ENCODE measurements at regions not wholly inside any gene's neighbourhood (a gene's known extent, or its start where the extent isn't known, plus 50 kb on each side); places are given as distances from the start of the nearest gene placed in this dataset.

DNA sequence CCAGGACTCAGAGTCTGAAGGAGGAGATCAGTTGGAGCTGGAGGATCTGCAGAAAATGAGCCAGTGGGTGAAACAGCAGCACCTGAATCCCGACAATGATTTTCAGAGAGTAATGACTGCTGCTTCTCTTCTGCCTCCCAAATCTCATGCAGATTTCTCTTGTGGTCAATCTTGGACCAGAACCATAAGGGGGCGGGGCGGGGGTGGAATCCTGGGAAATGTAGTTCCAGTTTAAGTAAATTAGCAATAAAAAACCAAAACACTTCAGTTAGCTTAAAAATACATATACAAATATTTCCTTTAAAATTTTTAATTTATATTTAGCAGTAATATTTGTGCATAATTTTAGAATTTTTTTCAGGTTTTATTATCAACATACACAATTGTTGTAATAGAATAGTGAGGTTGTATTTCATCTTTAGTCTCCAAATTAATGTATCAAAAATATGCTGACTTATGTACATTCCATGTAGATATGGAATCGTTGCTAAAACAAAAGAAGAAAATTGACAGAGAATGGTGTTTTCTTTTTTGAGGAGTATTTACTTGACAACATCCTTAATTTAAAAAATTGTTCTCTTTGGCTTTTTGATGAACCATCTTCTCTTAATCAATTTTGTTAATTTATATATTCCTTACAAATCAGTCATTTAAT, 223.5 kb upstream of the SYT10 start:
- Histone ChIP-seq H3K36me3 (ENCODE audit: insufficient read depth) (no peaks in the 10 kb centered on the region), H3K9me2 (ENCODE audit: insufficient read depth) (no peaks in the 10 kb centered on the region), H3K27ac (ENCODE audit: low read depth) (no peak overlapping the region), H3K4me1 (ENCODE audit: insufficient read depth) (peaks cover 11% of the 10 kb centered on the region; the same call in 1 of the 2 replicates), H3K79me2 (replicated peaks; ENCODE audit: insufficient read depth) (no peaks in the 10 kb centered on the region), H2AFZ (no peak overlapping the region), H3K27me3 (ENCODE audit: insufficient read depth) (no peaks in the 10 kb centered on the region), H4K20me1 (replicated peaks; ENCODE audit: insufficient read depth) (no peaks in the 10 kb centered on the region), H3F3A (replicated peaks; ENCODE audit: low read depth) (no peaks in the 10 kb centered on the region), H3K4me2 (no peak overlapping the region), H3K4me3 (no peak overlapping the region)
- Mint-ChIP-seq H3K4me3 (no peak overlapping the region), H3K27me3 (ENCODE audit: insufficient read depth, low read depth, poor library complexity) (peaks cover 2% of the 10 kb centered on the region), H3K4me1 (peaks cover 15% of the 10 kb centered on the region), H3K27ac (no peak overlapping the region), H3K9me3 (no peaks in the 10 kb centered on the region; the same call in 2 of the 3 replicates), H3K36me3 (ENCODE audit: low read depth) (peaks cover 7% of the 10 kb centered on the region; the same call in 1 of the 3 replicates)
- TF ChIP-seq ZNF331 (CRISPR knock-in tag; IDR thresholded peaks at IDR 0.05; ENCODE audit: low read depth) (no peak), ZNF114 (CRISPR knock-in tag; IDR thresholded peaks at IDR 0.05) (no peak), POLR2AphosphoS5 (IDR thresholded peaks at IDR 0.05; ENCODE audit: low read depth) (no peak), EZH2 (IDR thresholded peaks at IDR 0.05; ENCODE audit: low read depth, unreplicated experiment) (no peak), REST (IDR thresholded peaks at IDR 0.05; ENCODE audit: unreplicated experiment) (no peak), NANOG (IDR thresholded peaks at IDR 0.05; ENCODE audit: borderline replicate concordance) (no peak)
- peak; percentile 43 for DNase-seq (ENCODE audit: low spot score)
- ATAC-seq = no peak

DNA sequence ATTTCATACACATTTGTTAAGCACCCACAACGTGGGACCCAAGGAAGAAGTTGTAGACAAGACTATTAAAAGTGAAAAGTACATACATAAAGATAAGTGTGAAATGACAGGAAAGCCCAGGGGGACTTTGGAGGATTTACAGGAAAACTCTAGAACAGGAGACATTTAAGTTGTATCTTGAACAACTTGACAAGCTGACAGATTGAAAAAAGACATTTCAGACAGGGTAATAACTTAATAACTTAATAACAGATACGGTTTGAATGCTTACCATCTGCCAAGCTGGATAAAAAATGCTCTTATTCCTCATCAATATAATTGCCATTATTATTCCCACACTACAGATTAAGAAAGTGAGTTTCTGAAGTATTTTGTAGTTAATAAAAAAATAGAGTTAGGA, 229.7 kb upstream of the SYT10 start:
- no peak overlapping the region for H3K27ac Mint-ChIP-seq
- H3K36me3 Mint-ChIP-seq (ENCODE audit: low read depth) = 0 out of 3 replicates have a peak, but pooled peaks cover 5% of the 10 kb centered on the region
- DNase-seq (ENCODE audit: low spot score) (no peak), ATAC-seq (no peak)
- H3K4me2 ChIP-seq = no peak overlapping the region
- H3K9me3 Mint-ChIP-seq = peaks cover 3% of the 10 kb centered on the region; the same call in 1 of the 3 replicates
- no peaks in the 10 kb centered on the region for H3K36me3 ChIP-seq (ENCODE audit: insufficient read depth)
- no peak overlapping the region for H2AFZ ChIP-seq
- no peaks in the 10 kb centered on the region for H3K79me2 ChIP-seq (replicated peaks; ENCODE audit: insufficient read depth)
- H4K20me1 ChIP-seq (replicated peaks; ENCODE audit: insufficient read depth) = no peaks in the 10 kb centered on the region
- H3K4me3 Mint-ChIP-seq = no peak overlapping the region
- H3K4me1 ChIP-seq (ENCODE audit: insufficient read depth) = peaks cover 31% of the 10 kb centered on the region; the same call in 1 of the 2 replicates
- no peak overlapping the region for H3K4me3 ChIP-seq
- no peaks in the 10 kb centered on the region for H3K27me3 ChIP-seq (ENCODE audit: insufficient read depth)
- no peaks in the 10 kb centered on the region for H3F3A ChIP-seq (replicated peaks; ENCODE audit: low read depth)
- TF ChIP-seq, protein P1, sequence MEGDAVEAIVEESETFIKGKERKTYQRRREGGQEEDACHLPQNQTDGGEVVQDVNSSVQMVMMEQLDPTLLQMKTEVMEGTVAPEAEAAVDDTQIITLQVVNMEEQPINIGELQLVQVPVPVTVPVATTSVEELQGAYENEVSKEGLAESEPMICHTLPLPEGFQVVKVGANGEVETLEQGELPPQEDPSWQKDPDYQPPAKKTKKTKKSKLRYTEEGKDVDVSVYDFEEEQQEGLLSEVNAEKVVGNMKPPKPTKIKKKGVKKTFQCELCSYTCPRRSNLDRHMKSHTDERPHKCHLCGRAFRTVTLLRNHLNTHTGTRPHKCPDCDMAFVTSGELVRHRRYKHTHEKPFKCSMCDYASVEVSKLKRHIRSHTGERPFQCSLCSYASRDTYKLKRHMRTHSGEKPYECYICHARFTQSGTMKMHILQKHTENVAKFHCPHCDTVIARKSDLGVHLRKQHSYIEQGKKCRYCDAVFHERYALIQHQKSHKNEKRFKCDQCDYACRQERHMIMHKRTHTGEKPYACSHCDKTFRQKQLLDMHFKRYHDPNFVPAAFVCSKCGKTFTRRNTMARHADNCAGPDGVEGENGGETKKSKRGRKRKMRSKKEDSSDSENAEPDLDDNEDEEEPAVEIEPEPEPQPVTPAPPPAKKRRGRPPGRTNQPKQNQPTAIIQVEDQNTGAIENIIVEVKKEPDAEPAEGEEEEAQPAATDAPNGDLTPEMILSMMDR (conservative IDR thresholded peaks at IDR 0.05; ENCODE audit: low read depth in 2 of 2) = no peak
- H3K9me2 ChIP-seq (ENCODE audit: insufficient read depth) = no peaks in the 10 kb centered on the region
- peaks cover 37% of the 10 kb centered on the region for H3K4me1 Mint-ChIP-seq
- peak overlapping the region; percentile 68 for H3K27ac ChIP-seq (ENCODE audit: low read depth)
- peaks cover 2% of the 10 kb centered on the region for H3K27me3 Mint-ChIP-seq (ENCODE audit: insufficient read depth, low read depth, poor library complexity)
